ENCODE measurements at regions not wholly inside any gene's neighbourhood (a gene's known extent, or its start where the extent isn't known, plus 50 kb on each side); places are given as distances from the start of the nearest gene placed in this dataset.

GRCh38 chr2:829047-829446 is 121.6 kb upstream of the SNTG2 start (continued):
- TF ChIP-seq ZNF513 (tag by site-specific recombination; IDR thresholded peaks at IDR 0.05) (no peak), ZNF580 (tag by site-specific recombination; IDR thresholded peaks at IDR 0.05) (no peak), ZNF639 (tag by site-specific recombination; IDR thresholded peaks at IDR 0.05) (no peak), KLF16 (tag by site-specific recombination; IDR thresholded peaks at IDR 0.05) (no peak), ZNF558 (tag by site-specific recombination; IDR thresholded peaks at IDR 0.05) (no peak), PATZ1 (tag by site-specific recombination; IDR thresholded peaks at IDR 0.05) (no peak), ZNF292 (tag by site-specific recombination; IDR thresholded peaks at IDR 0.05; ENCODE audit: borderline replicate concordance, low read depth) (no peak), ZNF660 (tag by site-specific recombination; IDR thresholded peaks at IDR 0.05) (no peak), ZNF223 (tag by site-specific recombination; IDR thresholded peaks at IDR 0.05) (no peak)

GRCh38 chr2:824954-825353 is 125.7 kb upstream of the SNTG2 start:
- POLR2A ChIA-PET, result no interaction called here
- no peak for TF ChIP-seq ZNF140 (tag by site-specific recombination; IDR thresholded peaks at IDR 0.05)
- no peak for TF ChIP-seq ZNF354C (tag by site-specific recombination; IDR thresholded peaks at IDR 0.05; ENCODE audit: borderline replicate concordance, low read depth)
- TF ChIP-seq ZFP3 (tag by site-specific recombination; IDR thresholded peaks at IDR 0.05; ENCODE audit: low read depth), result no peak
- no peak for TF ChIP-seq ZBTB11 (tag by site-specific recombination; conservative IDR thresholded peaks at IDR 0.05; ENCODE audit: low read depth)
- TF ChIP-seq ZNF677 (tag by site-specific recombination; IDR thresholded peaks at IDR 0.05), result no peak
- TF ChIP-seq PRDM1 (tag by site-specific recombination; IDR thresholded peaks at IDR 0.05), result no peak
- TF ChIP-seq EGR2 (tag by site-specific recombination; IDR thresholded peaks at IDR 0.05; ENCODE audit: low read depth), result no peak
- TF ChIP-seq REST (tag by site-specific recombination; IDR thresholded peaks at IDR 0.05), result no peak
- TF ChIP-seq ZNF513 (tag by site-specific recombination; IDR thresholded peaks at IDR 0.05), result no peak
- Histone ChIP-seq H3K9me3 (ENCODE audit: control insufficient read depth, insufficient read depth, low read depth, low read length) (no peaks in the 10 kb centered on the region), H3K4me3 (ENCODE audit: low read depth, low read length) (no peak overlapping the region), H3K27ac (ENCODE audit: extremely low read depth, low read depth, low read length) (no peak overlapping the region), H3K36me3 (ENCODE audit: control insufficient read depth in 2 of 2, insufficient read depth in 1 of 2, low read length in 2 of 2) (no peaks in the 10 kb centered on the region), H3K4me1 (ENCODE audit: control insufficient read depth, insufficient read depth, low read length) (no peaks in the 10 kb centered on the region)
- CTCF ChIA-PET, result no interaction called here
